NCI-H460 (cell line): ENCODE measurements at regions not wholly inside any gene's neighbourhood (a gene's known extent, or its start where the extent isn't known, plus 50 kb on each side); places are given as distances from the start of the nearest gene placed in this dataset.

ENCODE experiments used
- DNase-seq: peaks from one replicate; pipeline ENCODE4 v3.0.0-alpha.2; 2016; ENCODE audit warnings: low read depth; ENCODE audit errors: extremely low read depth

- no peak for DNase-seq
These were observed 262.2 kb upstream of the AGTR1 start for GRCh38 chr3:148435534-148435933.

DNA sequence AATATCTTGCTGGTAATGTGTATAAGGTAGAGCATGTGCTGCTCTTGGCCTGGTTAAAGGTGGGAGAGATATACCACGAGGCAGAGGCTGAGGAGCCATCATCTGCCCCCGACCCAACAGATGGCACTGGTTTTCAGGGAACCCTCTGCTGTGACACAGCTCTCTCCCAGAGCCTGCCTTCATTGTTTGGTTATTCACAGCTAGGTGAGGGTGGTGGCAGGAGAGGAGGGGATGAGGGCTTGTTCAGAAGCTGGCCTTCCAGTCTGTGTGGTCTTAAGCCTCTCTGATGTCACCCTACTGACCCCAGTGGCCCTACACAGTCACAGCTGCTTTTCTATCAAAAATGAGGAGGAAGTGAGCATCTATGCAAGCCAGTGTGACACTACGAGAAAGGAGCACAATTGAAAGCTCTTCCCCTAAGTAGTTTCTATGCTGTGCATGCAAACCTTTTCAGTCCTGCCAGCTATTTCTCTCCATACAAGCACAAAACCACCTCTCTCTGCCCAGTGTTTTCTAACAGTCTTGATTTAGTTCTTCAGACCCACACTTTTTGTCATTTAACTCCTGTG lies 258.4 kb upstream of the AGTR1 start:
- DNase-seq: no peak

- no peak for DNase-seq
These were observed 256.5 kb upstream of the AGTR1 start for GRCh38 chr3:148441191-148441590.

GRCh38 chr3:148450819-148451218 lies 246.9 kb upstream of the AGTR1 start:
- no peak for DNase-seq

- no peak for DNase-seq
These were observed 245.7 kb upstream of the AGTR1 start for GRCh38 chr3:148451969-148452368.

DNA sequence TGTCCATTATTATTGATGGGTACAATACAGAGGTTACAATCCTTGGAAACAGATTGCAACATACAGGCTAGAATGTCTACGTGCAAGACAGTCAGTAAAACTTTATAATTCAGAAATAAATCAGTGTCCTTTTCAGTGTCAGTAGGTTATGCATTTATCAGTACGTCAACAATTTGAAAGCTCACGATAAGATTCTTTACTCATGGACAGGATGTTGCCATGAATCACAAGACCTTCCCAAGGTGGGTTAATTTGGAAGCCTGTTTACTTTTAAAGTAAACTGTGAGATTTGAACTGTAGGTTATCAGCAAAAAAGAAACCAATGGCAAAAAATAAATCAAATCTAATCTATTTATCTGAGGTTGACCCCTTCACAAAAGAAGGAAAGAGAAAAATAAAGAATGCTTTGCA lies 243.9 kb upstream of the AGTR1 start:
- DNase-seq: no peak

DNA sequence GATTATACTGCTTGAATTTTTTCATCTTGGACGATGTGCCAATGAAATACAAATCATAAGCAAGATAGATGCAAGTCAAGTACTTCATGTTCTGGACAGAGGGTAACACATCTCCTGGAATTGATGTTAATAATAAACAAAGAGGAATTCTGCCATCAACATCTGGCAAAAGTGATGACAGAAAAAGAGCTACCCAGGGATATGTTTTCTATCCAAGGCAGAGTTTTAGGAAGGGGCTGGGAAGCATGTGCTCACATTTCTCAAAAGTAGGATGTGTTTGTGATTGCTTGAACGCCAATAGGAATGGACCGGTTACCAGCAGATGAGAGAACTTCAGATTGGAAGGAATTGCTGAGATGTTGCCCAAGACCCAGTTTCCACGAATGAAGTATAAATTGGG lies 242.6 kb upstream of the AGTR1 start:
- DNase-seq: no peak

DNA sequence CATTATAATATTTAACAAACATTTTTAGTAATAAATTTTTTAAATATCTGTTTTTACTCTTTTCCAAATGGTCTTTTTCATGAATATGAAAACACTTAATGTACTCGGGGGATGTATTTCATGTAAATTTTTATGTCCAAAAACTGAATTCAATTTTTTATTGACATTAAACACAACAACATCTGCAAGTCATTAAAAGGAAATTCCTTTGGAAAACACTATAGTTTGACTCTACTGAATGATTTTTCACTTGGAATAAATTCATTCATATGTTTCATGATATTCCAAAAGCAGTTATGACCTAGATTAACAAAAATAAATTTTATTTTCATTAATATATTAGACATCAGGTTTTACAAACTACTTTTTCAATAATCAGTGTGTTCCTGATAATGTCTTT lies 239.8 kb upstream of the AGTR1 start:
- no peak for DNase-seq

GRCh38 chr3:148459931-148460513 lies 237.7 kb upstream of the AGTR1 start:
- no peak for DNase-seq

DNA sequence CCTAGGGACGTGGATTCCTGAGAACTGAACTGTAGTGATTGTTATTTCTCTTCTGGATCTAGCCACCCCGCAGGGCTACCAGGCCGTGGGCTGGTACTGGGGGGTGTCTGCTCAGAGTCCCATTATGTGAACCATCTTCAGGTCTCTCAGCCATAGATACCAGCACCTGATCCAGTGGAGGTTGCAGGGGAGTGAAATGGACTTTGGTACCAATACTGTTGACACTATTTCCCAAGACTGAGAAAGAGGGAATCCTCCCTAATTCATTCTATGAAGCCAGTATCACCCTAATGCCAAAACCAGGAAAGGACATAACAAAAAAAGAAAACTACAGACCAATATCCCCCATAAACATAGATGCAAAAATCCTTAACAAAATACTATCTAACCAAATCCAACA lies 237.0 kb upstream of the AGTR1 start:
- DNase-seq: no peak

GRCh38 chr3:148464246-148464645 lies 233.5 kb upstream of the AGTR1 start:
- DNase-seq: no peak

GRCh38 chr3:148466143-148466542 lies 231.6 kb upstream of the AGTR1 start:
- DNase-seq: no peak

GRCh38 chr3:148466980-148467740 lies 230.5 kb upstream of the AGTR1 start:
- DNase-seq: no peak

DNA sequence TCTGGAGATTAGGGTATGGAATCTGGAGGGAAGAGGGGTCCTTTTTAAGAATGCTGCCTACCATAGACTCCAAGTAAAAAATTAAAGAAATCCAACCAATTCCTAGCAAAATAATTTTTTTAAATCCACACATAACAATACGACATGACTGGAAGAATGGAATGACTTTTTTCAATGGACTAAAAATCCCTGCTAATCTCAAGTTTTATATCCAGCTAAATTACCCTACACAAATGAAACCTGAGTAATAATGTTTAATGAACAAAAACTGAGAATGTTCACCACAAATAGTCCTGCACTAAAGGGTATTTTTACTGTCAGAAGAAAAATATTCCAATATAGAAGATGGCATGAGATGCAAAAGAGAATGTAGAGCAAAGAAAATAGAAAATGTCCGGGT lies 220.3 kb upstream of the AGTR1 start:
- DNase-seq: no peak

- DNase-seq: no peak
These were observed 204.1 kb upstream of the AGTR1 start for GRCh38 chr3:148493631-148494030.

- DNase-seq: no peak
These were observed 203.3 kb upstream of the AGTR1 start for GRCh38 chr3:148494451-148494850.

- DNase-seq: no peak
These were observed 196.8 kb upstream of the AGTR1 start for GRCh38 chr3:148500881-148501280.

GRCh38 chr3:148510116-148510515 lies 187.6 kb upstream of the AGTR1 start:
- no peak for DNase-seq

- DNase-seq: no peak
These were observed 187.1 kb upstream of the AGTR1 start for GRCh38 chr3:148510561-148510960.

GRCh38 chr3:148512648-148513047 lies 185.1 kb upstream of the AGTR1 start:
- no peak for DNase-seq

DNA sequence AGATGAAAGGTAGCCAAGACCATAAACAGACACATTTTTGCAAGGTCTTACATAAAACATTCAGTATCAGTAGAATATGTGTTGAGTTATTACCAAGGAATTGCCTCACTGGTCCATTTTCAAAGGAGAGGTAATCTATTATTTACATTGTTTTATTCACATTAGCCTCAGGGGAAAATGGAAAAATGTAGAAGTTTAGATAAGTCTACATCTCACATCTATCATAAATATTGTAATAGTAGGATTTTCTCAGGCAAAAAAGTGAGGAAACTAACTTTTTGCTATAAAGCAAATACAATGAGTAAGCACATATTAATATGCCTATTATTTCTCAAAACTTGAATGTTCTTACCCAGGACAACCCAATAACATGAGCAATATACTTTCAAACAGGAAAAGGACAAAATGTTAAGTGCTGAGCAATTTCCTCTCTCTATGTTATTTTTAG lies 184.6 kb upstream of the AGTR1 start:
- no peak for DNase-seq

GRCh38 chr3:148518520-148518919 lies 179.2 kb upstream of the AGTR1 start:
- DNase-seq: no peak
